Activated CD4-positive, alpha-beta T cell treated with anti-CD3 and anti-CD28 coated beads, Interleukin-2, Interleukin-4, amounts not matched to agents 100 ng/mL and 50 ng/mL, durations not matched to agents 16 hours and 8 hours (primary cell): ENCODE measurements at regions not wholly inside any gene's neighbourhood (a gene's known extent, or its start where the extent isn't known, plus 50 kb on each side); places are given as distances from the start of the nearest gene placed in this dataset.

Experiments used
- DNase-seq: peaks from one replicate; pipeline ENCODE4 v3.0.0-alpha.2; 2020; ENCODE audit warnings: low spot score

DNA sequence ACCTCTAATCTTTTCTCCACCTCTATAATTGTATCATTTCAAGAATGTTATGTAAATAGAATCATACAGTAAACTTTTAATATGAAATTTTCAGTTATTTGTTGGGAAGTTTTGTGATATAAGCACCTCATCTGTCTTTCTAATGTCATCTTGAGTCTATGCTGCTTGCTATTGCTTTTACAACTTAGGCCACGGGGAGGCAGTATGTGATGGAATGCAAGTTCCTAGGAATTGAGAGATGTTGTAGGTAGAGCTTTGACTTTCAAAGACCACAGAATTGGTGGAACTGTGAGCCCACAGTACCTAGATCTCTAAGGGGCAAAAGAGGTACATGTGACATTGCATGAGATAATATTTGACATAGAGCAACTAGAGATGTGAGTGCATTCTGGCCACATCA, 328.3 kb downstream of the MFSD1 start:
- peak; percentile 5 for DNase-seq

DNA sequence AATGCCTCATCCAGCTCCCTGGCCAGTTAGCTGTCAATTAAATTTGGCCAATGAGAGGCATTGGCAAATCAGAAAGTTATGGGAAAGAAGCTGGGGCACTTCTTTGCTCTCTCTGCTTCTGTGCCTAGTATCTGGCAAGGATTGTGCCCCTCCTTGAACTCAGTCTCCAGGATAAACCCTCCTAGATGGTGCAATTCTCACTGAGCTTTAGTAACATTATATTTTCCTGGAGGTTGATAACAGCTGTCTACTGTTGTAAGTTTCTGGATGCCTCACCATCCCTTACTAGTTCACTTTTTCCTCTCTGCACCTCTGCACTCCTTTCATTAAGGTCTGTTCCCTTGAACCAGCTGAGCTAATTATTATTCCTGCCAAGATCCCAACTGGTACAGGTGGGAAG, 329.5 kb downstream of the MFSD1 start:
- no peak for DNase-seq

DNA sequence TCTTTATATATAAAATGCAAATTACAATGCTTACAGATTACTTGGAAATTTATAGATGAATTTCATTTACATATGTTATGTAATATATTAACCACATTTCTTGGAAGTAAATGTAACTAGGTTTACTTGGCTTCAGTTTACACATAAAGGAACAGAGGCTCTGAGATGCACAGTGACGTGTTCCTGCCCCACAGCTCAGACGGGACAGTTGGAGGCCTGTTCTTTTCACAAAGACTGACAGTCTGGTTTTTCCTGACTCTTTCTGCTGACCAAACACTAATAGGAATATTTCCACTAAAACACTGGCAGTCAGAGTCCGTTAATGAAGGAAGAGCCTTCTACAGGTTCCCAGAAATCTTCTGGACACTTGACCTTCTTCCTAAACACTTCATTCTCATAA, 336.1 kb downstream of the MFSD1 start:
- DNase-seq = no peak

DNA sequence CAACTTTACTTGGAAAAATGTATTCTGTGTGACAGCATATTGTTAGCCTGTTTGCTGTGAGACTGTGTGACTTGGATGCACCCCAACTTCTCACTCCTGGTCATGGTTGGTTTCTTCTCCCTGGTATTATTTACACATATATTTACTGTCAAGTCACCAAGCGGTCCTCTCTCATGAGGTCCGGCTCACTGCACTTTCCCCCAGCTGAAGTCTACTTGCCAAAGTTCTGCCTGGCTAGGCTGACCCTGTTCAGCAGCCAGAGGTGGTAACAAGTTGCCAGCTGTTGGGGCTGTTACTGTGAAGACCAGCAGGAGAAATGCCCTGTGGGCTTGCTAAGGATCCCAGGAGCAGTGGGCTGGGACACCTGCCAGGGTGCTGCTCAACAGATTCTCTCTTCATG, 337.5 kb downstream of the MFSD1 start:
- no peak for DNase-seq

DNA sequence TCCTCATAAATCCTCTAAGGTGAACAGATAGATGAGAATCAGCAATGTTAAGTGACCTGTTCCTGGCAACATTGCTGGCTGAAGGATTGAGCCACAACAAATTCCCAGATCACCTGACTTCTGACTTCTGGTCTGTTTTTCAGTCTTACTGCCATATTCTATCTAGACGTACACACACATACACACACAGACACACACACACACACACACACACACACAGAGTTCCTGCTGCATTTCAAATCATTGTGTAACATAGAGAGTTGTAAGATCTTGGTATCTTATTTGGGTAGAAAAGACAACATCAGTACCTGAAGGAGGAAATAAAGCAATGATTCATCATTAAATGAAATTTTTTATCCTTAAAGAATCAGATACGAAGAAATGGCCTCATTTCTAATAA, 342.6 kb downstream of the MFSD1 start:
- DNase-seq = no peak

DNA sequence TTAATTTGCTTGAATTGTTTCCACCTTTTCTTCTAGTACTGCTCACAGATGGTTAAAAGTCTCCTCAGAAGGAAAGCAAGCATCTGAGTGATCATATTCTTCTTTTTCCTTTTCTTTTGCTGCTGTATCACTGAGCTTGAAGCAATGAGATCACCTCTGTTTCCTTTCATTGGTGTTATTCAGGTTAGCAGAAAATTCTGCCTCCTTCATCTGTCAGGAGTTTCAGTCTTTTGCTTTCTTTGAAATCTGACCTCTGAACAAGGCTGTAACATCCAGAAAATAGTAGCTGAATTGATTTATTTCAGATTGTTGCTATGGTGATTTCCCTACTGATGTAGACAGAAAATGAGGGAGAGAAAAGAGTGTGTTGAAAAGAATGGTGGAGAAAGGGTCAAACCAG, 343.0 kb downstream of the MFSD1 start:
- no peak for DNase-seq

DNA sequence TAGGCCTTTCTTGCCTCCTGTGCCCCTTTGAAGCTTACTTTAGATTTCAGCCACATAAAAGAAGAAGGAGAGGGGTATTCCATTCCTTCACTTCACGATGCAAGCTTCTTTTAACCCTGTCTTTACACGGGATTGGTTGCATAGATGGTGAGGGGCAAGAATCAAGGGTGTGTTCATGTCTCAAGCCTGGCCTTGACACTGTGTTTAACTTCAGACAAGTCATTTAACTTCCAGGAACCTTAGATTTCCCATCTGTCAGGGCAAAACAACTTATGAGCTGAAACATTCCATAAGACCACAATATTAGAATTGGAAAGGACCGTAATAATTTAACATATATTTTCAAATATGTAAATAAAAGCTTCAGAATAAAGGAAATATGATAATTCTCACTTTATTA, 344.5 kb downstream of the MFSD1 start:
- no peak for DNase-seq

DNA sequence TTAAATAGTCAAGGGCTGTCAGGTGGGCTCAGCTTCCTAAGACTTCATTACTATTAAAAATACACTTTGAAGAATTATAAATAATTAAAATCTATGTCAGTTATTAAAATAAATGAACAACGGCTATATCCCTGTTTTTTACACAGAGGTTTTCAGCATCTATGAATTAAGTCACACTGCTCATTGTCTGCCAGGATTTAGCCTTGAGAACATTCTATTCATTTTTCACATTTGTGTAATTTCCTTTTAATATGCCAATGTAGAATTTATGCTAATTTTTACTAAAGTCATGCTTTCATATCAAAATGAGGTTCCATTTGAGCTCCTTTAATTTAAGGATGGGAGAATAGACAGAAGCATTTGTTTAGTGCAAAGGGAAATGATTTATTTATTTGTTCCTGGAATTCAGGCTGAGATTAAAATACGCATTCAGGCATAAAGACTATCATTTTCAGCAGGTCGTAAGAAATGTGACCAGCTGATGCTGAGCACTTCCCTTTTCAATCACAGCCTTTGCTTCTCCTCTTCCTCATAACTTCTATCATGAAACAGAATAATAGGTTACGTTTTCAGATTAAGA, 345.1 kb downstream of the MFSD1 start:
- DNase-seq = no peak

DNA sequence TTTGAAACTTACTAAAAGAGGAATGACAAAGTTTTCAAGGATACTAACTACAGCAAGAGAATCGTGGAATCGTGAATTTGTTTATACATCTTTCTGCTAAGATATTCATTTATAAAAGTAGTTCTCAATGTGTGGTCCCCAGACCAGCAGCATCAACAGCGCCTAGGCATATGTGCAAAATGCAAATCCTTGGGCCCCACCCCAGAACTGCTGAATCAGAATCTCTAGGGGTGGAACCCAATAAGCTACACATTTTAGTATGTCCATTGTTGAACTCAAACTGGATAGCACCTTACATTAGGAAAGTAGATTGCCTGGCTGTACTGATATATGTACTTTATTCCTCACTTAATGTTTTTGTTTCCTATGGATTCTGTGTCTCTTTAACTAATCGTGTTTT, 346.0 kb downstream of the MFSD1 start:
- DNase-seq = no peak

DNA sequence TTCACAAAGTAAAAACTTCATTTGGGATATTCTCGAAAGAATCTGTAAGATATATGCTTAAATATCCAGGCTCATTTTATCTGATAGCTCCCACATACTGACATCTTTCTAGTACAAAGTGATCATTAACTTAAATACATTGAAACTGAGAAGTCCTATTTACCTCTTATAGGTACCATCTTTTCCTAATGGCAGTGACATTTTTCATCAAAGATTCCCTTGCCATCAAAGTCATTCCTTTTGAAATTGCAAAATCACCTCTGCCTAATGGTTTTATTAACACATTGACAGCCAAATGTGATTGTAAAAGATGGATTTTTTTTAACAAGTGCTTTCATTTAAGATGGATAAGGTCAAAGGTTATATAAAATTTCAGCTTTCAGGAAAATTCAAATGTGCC, 346.6 kb downstream of the MFSD1 start:
- DNase-seq = no peak

DNA sequence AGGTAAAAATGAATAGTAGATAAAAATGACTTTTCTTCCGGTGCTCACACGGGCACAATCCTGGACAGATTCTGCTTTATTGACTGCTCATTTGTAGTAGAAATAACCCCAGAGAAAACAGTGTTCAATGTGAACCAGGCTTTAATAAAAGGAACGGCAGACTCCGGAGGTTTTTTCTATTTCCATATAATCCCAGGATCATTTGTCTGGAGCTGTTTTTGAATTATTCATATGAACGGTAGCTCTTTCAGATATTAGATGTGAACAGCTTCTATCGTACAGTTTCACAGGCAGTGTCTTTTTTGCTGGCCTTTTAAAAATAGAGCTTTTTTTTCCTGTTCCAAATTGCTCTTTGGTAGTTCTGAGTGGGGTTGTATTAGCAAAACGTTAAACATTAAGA, 347.3 kb downstream of the MFSD1 start:
- no peak for DNase-seq

DNA sequence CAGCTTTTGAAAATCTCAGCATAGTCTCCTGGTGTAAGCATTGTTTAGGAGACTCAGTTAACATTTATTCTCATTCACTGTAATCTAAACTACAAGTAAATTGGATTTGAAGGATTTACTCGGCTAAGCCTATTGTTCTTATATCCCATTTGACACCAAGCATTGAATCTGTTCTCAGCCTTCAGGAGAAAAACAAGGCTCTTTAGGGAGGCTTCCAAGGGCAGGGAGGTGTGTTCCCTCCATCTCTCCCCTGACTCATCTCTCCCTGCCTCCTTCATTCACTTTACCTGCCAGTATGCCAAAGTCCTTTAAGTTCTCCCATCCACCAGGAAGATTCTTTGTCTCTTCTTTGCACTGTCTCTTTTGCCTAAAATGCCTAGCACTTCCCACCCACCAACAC, 347.8 kb downstream of the MFSD1 start:
- DNase-seq = no peak

DNA sequence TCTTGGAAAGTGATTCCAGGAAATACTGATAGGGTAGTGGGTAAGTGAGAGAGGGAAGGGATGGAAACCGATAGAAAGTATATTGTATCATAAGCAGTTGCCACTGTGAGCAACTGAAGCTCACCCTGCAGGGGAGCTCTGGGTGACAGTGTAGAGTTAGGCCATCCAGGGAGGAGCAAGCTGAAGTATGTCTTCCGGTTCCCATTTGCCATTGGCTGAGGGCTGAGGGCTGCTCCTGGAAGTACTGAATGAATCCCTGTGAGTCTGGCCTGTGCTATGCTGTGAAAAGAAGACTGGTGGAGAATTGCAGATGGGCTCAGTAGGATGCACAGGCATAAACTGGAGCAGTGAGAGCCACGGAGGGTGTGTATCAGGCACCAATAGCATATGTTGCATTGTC, 348.3 kb downstream of the MFSD1 start:
- DNase-seq = no peak

DNA sequence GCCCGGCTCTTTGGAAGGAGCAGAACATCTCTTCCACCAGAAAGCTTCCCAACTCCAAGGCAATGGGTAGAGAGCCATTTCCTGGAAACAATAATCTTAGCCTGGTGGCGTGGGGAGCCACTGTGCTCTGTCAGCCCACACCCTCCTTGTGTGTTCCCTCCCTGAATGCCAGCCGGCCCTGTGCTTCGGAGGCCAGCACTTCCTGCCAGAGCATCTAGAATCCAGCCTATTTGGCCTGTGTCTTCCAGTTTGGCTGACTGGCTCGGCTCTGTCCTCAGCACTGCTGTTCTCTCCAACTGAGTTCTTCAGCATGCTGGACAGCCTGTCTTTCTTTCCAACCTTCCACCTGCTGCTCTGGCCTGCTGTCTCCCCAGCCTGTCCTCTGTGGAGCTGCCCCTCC, 349.3 kb downstream of the MFSD1 start:
- no peak for DNase-seq

DNA sequence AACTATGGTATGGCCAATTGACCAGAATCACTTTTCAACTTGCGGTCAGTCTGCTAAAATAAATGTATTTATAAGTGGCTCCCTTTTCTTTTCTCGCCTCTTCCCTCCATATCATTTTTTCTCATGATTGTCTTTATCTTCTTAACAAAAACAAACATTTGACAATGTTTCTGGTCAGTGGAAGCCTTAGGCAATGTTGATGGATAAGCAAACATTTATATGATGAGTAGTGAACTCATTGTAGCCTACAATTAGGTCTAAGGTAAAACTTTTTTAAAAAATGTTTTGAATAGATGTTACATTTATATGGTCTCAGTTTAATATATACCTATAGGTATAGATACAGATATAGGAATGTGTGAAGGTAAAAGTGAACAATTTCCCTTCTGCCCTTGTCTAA, 355.4 kb downstream of the MFSD1 start:
- no peak for DNase-seq

DNA sequence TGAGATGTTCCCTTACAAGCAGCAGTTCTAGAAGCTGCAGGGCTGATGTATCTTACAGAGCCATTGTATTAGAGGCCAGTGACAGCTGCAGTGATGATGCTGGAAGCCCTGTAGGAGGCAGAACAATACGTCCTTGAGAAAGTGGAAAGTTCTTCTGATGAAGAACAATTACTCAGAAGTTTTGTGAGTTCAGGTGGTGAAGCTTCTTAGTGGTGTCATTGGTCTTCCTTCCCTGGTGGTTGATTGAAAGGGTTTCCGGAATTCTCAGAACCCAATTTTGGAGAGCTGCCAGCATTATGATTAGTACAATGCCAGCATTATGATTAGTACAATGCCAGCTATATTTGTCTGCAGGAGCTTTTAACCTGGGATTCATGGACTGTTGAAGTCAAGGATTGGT, 356.4 kb downstream of the MFSD1 start:
- no peak for DNase-seq

DNA sequence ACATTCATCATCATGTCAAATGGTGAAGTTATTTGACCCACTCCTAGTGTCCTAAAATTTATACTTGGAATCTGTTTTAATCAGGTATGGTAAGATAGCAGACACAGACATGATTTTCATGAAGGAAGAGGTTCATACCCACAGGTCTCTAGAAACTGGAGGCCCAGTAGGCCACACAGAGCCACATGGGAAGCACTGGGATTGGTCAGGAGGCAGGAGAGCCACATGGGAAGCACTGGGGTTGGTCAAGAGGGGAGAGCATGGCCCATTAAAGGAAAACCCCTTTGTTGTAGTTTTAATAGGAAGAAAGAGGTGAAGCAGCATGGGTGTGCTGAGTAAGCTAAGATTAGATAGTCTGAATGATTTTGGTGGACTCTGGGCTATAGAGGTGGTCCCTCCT, 356.9 kb downstream of the MFSD1 start:
- no peak for DNase-seq

DNA sequence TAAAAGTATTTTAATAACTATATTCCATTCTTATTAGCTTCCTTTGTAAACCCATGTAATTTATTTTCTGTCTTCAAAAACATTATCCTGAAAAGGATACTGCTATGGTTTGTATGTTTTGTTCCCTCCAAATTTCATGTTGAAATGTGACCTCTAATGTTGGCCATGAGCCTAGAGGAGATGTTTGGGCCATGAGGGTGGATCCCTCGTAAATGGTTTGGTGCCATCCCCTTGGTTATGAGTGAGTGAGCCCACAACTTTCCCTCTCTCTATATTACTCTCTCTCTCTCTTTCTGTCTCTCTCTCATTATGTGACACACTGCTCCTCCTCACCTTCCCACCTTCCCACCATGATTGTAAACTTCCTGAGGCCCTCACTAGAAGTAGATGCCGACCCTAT, 357.7 kb downstream of the MFSD1 start:
- no peak for DNase-seq

DNA sequence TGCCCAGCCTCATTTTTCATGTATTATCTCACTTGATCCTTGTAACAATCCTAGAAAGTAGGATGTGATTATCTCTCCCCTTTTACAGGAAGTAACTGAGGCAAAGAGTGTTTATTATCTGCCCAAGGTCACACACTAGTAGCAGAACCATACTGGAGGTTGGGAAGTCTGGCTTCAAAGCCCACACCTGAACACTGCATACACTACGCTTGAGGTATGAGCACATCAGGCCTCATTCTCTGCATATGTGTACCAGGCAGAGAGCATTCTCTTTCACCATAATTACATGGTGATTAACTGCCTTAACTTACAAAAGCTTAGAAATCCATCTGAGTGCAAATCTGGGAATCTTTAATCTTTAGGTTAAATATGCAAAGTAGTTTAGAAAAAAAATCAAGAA, 361.8 kb downstream of the MFSD1 start:
- DNase-seq = no peak

DNA sequence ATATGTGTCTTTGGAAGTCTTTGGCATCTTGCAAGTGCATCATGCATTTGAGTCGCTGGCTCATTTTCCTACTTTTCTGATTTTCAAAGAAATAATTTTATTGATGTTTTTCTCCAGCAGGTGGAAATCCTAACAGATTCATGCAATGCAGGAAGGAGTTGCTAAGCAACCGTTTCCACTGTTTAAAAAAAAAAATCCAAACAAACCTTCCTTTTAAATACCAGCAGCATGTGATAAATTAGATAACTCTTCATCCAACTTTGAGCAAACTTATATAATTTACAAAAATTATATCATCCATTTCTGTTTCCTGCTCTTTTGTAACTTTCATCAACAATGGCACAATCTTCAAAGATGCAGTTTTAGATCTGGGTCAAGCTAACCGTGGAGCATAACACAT, 364.1 kb downstream of the MFSD1 start:
- DNase-seq = no peak

DNA sequence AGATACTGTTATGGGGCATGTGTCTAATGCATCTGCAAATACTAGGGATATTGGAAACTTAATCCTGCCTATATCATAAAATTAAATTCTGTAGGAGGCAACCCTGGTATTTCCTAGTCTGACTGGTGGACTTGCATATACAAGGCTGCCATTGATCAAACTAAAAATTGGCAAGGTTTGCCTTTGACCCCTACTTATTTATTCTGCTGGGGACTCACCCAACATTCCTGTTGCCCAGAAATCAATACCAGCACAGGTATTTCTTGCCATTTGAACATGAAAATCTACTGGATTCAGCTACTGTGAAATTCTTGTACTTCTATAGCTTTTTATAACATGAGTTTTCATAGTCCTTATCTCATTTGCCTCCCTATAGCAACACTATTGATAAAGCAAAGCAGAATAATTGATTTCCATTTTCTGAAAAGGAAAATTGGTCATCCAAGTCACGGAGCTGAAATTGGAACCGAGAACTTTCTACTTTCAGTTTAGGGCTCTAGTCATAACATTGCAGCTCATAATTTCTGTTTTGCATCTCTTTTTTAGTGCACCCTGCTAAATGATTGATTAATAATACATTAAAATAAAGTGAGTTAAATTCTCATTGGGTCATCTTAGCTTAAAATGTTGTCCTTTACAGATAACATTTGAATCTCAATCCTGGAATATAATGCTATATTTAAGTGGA, 365.2 kb downstream of the MFSD1 start:
- no peak for DNase-seq

DNA sequence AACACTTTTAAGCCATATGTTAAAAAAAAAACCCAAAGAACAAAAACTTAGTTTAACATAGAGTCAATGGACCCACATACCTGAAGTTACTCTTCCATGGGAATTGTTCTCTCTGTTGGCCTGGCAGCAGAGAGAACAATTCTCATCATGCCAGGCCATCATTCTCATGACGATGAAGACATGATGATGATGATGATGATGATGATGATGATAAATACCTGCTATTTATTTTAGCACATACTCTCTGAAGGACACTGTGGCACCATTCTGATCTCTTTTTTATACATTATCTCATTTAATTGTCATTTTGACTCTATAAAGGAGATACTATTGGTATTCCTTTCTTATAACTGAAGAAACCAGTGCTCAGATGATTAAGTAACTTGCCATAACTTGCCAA, 366.9 kb downstream of the MFSD1 start:
- DNase-seq = no peak

DNA sequence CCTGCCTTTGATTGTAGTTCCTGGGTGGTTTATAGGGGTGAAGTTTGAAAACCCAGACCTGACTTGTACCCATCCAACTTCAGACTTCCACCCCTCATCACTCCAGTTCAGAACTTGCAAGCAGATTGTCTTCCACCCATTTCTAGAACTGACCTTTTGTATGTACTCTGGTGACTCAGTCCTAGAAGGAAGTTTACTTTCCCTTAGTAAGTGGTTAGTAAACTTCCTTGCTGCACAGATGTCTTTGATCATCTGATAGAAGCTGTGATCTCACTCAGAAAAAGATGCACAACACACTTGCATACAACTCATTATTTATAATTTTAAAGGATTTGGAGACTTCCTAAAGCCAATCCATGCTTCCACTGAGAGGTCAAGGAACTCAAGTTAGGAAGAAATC, 368.0 kb downstream of the MFSD1 start:
- DNase-seq = no peak

DNA sequence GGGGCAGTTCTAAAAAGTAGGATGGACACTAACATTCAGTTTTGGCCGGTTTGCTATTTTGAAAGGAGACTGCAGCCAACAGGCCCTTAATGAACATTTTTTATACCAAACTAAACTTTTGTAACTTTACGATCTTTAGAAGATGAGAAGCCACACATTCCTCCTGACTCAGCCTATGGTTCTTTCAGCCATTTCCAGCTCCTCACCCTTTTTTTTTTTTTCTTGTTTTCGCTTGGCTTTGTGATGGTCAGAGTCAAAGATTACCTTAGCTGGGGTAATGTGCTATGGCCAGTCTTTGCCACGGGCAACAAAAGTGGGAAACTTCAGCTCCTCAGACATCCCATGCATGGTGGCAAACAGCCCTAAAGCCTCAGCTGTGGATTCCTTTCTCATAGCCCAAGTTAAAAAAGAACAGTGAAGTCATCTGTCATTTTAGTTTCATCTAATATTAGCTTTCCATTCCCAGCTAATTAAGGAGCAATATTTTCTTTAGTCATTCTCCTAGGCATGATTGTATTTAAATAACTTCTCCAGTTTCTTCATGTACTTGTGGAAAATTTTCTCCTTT, 368.7 kb downstream of the MFSD1 start:
- no peak for DNase-seq
